ENCODE measurements at regions not wholly inside any gene's neighbourhood (a gene's known extent, or its start where the extent isn't known, plus 50 kb on each side); places are given as distances from the start of the nearest gene placed in this dataset.
A peak's percentile ranks its signal among the peaks of the same experiment; 100 is the strongest.

- Histone ChIP-seq H3K4me3 (no peak overlapping the region), H3K9me3 (ENCODE audit: low read depth) (no peaks in the 10 kb centered on the region), H3F3A (ENCODE audit: low read depth) (no peaks in the 10 kb centered on the region), H3K36me3 (no peaks in the 10 kb centered on the region), H2AFZ (replicated peaks) (peak overlapping the region; percentile 71), H3K27me3 (no peaks in the 10 kb centered on the region), H3K9ac (no peak overlapping the region), H3K79me2 (ENCODE audit: low read depth) (no peaks in the 10 kb centered on the region), H3K4me1 (peaks cover 15% of the 10 kb centered on the region), H3K4me2 (no peak overlapping the region), H3K27ac (no peak overlapping the region), H4K20me1 (ENCODE audit: low read depth) (no peaks in the 10 kb centered on the region)
- Mint-ChIP-seq H3K27me3 (ENCODE audit: insufficient read depth, low read depth) (peaks cover 2% of the 10 kb centered on the region), H3K4me3 (no peak overlapping the region), H3K4me1 (peaks cover 22% of the 10 kb centered on the region), H3K9me3 (peaks cover 2% of the 10 kb centered on the region), H3K36me3 (peaks cover 2% of the 10 kb centered on the region), H3K27ac (no peak overlapping the region)
- TF ChIP-seq CTCF (IDR thresholded peaks at IDR 0.05) (peak; percentile 22), EZH2 (IDR thresholded peaks at IDR 0.05) (no peak)
- no peak for DNase-seq (ENCODE audit: low spot score)
Measured at GRCh38 chr12:77382096-77382742, 316.9 kb upstream of the E2F7 start.

GRCh38 chr12:77377622-77378021, 312.3 kb upstream of the E2F7 start:
- no peak for TF ChIP-seq CTCF (IDR thresholded peaks at IDR 0.05)
- no peak for TF ChIP-seq EZH2 (IDR thresholded peaks at IDR 0.05)
- TF ChIP-seq EZH2phosphoT487 (IDR thresholded peaks at IDR 0.05) = no peak
- Mint-ChIP-seq H3K27ac (no peak overlapping the region), H3K4me1 (peaks cover 8% of the 10 kb centered on the region), H3K4me3 (no peak overlapping the region), H3K36me3 (peaks cover 6% of the 10 kb centered on the region), H3K27me3 (ENCODE audit: insufficient read depth, low read depth) (no peaks in the 10 kb centered on the region), H3K9me3 (peaks cover 5% of the 10 kb centered on the region)
- Histone ChIP-seq H3K4me1 (peaks cover 5% of the 10 kb centered on the region), H3K4me2 (no peak overlapping the region), H3K27me3 (no peaks in the 10 kb centered on the region), H3K27ac (no peak overlapping the region), H3K79me2 (ENCODE audit: low read depth) (no peaks in the 10 kb centered on the region), H2AFZ (replicated peaks) (no peak overlapping the region), H3F3A (ENCODE audit: low read depth) (no peaks in the 10 kb centered on the region), H3K36me3 (no peaks in the 10 kb centered on the region), H4K20me1 (ENCODE audit: low read depth) (no peaks in the 10 kb centered on the region), H3K9me3 (ENCODE audit: low read depth) (no peaks in the 10 kb centered on the region), H3K9ac (no peak overlapping the region), H3K4me3 (no peak overlapping the region)
- no peak for DNase-seq (ENCODE audit: low spot score)

- Histone ChIP-seq H2AFZ (replicated peaks) (no peak overlapping the region), H3K36me3 (no peaks in the 10 kb centered on the region), H3K4me2 (no peak overlapping the region), H3K4me3 (no peak overlapping the region), H4K20me1 (ENCODE audit: low read depth) (no peaks in the 10 kb centered on the region), H3F3A (ENCODE audit: low read depth) (no peaks in the 10 kb centered on the region), H3K9me3 (ENCODE audit: low read depth) (no peaks in the 10 kb centered on the region), H3K79me2 (ENCODE audit: low read depth) (no peaks in the 10 kb centered on the region), H3K27me3 (no peaks in the 10 kb centered on the region), H3K4me1 (peaks cover under 1% of the 10 kb centered on the region), H3K27ac (no peak overlapping the region), H3K9ac (no peak overlapping the region)
- no peak overlapping the region for H3K4me3 Mint-ChIP-seq
- no peaks in the 10 kb centered on the region for H3K27me3 Mint-ChIP-seq (ENCODE audit: insufficient read depth, low read depth)
- H3K4me1 Mint-ChIP-seq = peaks cover 10% of the 10 kb centered on the region
- H3K36me3 Mint-ChIP-seq = peaks cover 6% of the 10 kb centered on the region
- no peak overlapping the region for H3K27ac Mint-ChIP-seq
- DNase-seq (ENCODE audit: low spot score) = no peak
- TF ChIP-seq EZH2phosphoT487 (IDR thresholded peaks at IDR 0.05) (no peak), EZH2 (IDR thresholded peaks at IDR 0.05) (no peak), CTCF (IDR thresholded peaks at IDR 0.05) (no peak)
- H3K9me3 Mint-ChIP-seq = peaks cover 5% of the 10 kb centered on the region
Measured at GRCh38 chr12:77377116-77377515, 311.7 kb upstream of the E2F7 start.

Measured in neural progenitor cell (in vitro differentiated cells).